OCI-LY7 (cell line): ENCODE measurements at regions not wholly inside any gene's neighbourhood (a gene's known extent, or its start where the extent isn't known, plus 50 kb on each side); places are given as distances from the start of the nearest gene placed in this dataset.

ENCODE experiments used
- CTCF ChIP-seq: fragments of 200-600 bp; sonication (generic); conservative IDR thresholded peaks from 2 replicates; pipeline ENCODE4 v1.5.1; 2014; ENCODE audit warnings: mild to moderate bottlenecking, antibody characterized with exemption, low read length, moderate library complexity, mixed read lengths
- EZH2phosphoT487 ChIP-seq: fragments of 200-600 bp; sonication (generic); IDR thresholded peaks from 2 replicates; pipeline ENCODE4 v1.6.1; 2018; ENCODE audit warnings: low read depth, borderline replicate concordance, mild to moderate bottlenecking, mixed run types, antibody characterized with exemption, low read length, moderate library complexity, mixed read lengths

GRCh38 chr18:10022365-10022764 is 108.5 kb downstream of the VAPA start:
- TF ChIP-seq CTCF: no peak
- TF ChIP-seq EZH2phosphoT487: no peak
